Esophagus squamous epithelium (tissue), 4 donors: ENCODE measurements at regions not wholly inside any gene's neighbourhood (a gene's known extent, or its start where the extent isn't known, plus 50 kb on each side); places are given as distances from the start of the nearest gene placed in this dataset.

Experiments
- POLR2A ChIP-seq, 4 donors: fragments of 450-650 bp; IDR thresholded peaks; one replicate each; pipeline ENCODE4 v1.6.1; 2017; ENCODE audit warnings: antibody characterized with exemption in 4 of 4, mild to moderate bottlenecking in 4 of 4, moderate library complexity in 3 of 4
- TF ChIP-seq, protein P1 (sequence below), 6 experiments: fragments of 450-650 bp in 4 of 6; fragments of 200-600 bp in 2 of 6; sonication (generic) in 2 of 6; IDR thresholded peaks; one replicate each; pipeline ENCODE4 v1.5.1; 2016 to 2019; ENCODE audit warnings: antibody characterized with exemption in 6 of 6, mild to moderate bottlenecking in 4 of 6, moderate library complexity in 4 of 6

DNA sequence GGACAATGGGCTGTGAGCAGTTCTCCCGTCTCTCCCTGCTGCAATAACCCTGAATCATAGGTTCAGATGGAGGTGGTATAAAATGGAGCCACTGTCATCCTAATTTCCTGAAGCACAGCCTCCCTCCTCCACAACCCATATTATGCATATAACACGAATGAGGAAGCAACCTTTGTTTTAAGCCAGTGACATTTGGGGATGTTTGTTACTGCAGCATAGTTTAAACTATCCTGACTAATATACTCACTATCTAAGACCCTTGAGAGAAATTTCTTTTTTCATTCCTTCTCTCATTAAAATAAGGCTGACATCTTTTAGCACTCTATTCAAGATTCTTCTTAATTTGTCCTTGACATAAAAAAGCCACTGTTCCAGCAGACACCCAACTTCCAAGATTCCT, 413.4 kb downstream of the SOX9 start:
- TF ChIP-seq, protein P1, sequence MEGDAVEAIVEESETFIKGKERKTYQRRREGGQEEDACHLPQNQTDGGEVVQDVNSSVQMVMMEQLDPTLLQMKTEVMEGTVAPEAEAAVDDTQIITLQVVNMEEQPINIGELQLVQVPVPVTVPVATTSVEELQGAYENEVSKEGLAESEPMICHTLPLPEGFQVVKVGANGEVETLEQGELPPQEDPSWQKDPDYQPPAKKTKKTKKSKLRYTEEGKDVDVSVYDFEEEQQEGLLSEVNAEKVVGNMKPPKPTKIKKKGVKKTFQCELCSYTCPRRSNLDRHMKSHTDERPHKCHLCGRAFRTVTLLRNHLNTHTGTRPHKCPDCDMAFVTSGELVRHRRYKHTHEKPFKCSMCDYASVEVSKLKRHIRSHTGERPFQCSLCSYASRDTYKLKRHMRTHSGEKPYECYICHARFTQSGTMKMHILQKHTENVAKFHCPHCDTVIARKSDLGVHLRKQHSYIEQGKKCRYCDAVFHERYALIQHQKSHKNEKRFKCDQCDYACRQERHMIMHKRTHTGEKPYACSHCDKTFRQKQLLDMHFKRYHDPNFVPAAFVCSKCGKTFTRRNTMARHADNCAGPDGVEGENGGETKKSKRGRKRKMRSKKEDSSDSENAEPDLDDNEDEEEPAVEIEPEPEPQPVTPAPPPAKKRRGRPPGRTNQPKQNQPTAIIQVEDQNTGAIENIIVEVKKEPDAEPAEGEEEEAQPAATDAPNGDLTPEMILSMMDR (IDR thresholded peaks at IDR 0.05): no peak
- no peak for TF ChIP-seq POLR2A (IDR thresholded peaks at IDR 0.05)
